ENCODE measurements at regions not wholly inside any gene's neighbourhood (a gene's known extent, or its start where the extent isn't known, plus 50 kb on each side); places are given as distances from the start of the nearest gene placed in this dataset.

DNA sequence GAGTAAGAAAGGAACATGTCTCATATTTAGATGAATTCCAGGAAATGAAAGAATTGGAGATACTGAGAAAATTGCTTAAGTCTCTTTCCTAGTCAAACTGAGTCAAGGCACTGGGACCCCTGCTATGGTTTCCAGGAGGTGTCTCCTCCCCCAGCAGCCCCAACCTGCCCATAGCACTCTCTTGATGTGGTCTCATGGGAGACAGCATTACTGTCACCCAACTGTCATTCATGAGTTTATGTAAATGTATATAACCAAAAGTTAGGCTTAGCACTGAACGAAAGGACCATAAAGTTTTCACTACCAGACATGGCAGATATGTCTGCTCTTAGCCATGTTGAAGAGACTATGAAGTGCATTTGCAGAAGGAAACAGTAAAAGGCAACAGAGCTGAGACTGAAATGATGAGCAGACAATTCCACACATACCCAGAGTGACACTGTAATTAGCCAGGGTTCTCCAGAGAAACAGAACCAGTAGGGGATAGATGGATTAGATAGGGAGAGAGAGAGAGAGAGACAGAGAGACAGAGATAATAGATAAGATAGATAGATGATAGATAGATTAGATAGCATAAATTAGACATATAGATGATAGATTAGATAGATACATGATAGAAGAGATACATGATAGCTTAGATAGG is 328.1 kb downstream of the BRD1 start:
- no peak for DNase-seq

DNA sequence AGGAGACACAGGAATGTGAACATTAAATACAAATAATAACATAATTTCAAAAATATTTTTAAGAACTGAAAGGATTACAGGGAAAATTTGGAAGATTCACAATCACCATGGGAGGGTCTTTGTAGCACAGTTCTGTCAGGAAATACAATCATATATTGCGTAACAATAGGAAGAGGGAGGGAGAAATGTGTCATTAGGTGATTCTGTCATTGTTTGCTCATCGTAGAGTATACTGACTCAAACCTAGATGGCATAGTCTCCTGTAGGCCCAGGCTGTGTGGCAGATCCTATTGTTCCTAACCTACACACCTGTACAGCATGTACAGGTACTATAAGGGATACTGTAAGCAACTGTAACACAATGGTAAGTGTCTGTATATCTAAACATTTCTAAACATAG is 330.4 kb downstream of the BRD1 start:
- no peak for DNase-seq

DNA sequence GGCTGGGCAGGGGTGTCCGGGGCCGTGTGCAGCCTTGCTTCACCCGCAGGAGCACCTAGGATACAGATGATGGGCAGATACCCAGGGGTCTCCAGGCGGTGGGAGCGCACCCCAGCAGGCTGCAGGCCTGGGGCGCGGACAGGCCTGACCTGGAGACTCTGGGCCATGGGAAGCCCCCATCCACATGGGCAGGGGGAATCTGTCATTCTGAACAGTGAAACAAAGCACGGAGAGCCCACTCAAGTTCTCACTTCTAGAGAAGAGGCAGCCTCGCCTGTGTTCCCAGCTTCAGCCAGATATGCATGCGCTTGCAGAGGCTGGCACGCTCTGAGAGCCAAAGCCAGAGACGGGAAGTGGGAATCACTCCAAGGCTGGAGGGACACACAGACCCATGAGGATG is 333.1 kb downstream of the BRD1 start:
- no peak for DNase-seq

DNA sequence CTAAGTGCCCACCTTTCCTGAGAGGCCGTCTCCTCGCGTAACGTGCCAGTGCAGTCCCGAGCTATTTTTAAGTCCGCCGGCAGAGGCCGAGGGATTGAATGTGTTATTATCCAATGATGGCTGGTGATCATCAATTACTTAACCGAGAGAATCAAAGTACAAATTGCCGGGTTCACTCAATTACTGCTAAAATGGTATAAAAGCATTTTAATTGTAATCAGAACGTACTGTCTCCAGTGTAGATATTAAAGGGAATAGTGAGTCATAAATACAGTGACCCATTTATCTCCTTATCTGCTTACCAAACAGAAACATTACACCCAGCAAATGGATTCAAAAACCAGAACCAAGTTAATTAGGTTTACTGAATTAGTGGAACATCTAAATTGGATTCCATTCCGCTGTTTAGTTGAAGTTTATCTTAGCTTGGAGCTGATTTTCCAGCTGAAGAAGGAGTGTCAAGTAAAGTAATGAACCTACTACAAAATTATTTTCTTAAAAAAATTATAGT is 334.9 kb downstream of the BRD1 start:
- DNase-seq: no peak

DNA sequence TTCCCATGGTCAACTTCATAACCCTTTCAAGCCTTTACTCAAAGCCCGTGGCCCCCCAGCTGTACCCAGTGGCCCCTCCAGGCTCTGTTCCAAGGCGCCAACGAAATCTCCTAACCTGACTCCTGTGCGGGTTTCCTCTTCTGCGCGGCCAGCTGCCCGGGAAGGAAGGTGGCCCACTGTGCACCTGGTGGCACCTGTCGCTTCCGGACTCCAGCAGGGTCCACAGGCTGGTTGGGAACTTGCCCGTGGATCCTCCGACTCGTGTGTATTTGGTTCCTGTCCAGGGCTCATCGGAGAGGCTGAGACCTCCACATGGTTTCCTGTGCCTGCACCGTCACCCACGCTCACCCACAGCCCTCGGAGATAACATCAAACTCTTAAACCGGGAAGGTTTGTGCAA is 335.4 kb downstream of the BRD1 start:
- DNase-seq: no peak

DNA sequence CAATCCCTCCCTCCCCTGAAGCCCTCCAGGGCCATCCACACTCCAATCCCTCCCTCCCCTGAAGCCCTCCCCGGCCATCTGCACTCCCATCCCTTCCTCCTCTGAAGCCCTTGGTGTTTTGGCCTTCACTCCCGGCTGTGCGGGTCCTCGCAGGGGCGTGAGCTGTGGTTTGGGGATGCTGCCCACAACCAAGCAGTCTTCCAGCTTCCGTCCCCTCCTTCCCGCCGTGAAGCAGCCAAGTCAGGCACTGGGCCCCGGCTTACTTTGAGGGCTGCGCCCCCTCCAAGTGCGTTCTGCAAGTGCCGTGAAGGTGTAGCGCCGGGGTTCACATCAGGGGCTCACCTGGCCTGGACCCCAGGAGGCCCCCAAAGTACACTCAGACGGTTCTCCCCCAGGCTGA is 335.9 kb downstream of the BRD1 start:
- no peak for DNase-seq

DNA sequence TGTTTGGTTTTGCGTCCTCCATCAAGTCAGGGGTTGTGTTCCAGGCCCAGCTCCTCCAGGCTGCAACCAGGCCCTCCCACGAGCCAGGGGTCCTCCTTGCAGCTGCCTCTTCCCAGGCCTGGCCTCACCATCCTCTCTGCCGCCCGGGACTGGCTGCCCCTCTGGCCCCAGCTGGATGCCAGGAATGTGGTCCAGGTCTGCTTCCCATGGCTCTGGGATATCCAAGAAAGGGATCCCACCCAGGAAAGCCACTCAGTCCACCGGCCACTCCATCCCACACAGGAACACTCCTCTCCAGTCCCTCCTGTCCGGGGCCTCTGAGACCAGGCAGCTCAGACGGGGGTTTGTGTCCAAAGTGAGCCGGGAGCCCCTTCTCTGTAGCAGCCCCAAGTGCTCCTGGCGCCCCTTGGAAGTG is 336.4 kb downstream of the BRD1 start:
- DNase-seq: no peak

DNA sequence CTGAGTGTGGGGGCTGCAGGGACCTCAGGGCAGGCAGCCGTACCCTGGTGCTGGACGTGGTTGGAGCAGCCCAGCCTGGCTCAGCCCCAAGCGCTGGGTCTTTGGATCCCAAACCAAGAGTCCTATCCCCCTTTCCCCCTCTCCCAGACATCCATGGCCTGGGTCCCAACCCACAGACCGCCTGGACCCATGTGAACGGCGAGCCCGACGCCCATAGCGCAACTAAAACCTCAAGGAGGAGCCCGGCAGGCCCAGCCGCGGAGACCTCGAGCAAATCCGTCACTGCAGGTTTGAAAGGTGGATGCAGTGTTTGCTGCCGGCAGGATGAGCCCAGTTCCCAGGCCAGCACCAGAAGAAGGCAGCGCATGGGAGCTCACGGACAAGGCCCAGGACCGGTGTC is 337.0 kb downstream of the BRD1 start:
- DNase-seq: no peak

DNA sequence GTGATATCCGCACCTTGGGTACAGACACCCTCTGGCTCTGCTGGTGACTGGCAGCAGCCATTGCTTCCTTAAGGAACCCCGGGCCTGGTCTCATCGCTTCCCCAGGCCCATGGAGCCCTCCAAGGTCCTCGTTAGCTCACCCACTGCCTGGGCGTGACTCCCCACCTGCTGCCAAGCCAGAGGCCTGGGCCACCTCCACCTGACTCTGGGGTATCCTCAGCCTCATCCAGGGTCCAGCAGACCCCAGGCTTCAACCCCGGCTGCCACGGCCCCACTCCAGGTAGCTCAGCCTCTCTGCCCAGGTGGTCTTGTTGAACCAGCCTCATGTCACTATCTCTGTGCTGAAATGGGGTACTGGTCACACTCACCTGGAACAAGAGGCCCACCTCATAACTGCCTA is 337.9 kb downstream of the BRD1 start:
- no peak for DNase-seq

DNA sequence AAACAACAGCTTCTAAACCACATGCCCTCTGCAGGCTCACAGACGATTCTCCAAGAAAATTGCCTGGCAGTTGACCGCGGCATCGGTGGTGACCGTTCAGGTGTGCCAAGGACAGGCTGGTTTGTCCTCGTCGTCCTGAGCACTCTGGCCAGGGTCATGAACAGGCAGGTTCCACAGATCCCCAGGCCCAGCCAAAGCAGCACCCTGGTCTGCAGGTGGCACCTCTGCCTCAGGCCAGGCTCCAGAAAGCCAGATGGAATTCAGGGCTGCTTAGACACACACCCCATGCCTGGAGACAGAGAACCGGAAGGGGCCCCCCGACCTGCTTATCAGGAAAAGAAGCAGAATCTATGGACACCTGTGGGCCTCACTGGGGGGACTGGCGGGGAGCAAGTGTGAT is 338.7 kb downstream of the BRD1 start:
- no peak for DNase-seq

DNA sequence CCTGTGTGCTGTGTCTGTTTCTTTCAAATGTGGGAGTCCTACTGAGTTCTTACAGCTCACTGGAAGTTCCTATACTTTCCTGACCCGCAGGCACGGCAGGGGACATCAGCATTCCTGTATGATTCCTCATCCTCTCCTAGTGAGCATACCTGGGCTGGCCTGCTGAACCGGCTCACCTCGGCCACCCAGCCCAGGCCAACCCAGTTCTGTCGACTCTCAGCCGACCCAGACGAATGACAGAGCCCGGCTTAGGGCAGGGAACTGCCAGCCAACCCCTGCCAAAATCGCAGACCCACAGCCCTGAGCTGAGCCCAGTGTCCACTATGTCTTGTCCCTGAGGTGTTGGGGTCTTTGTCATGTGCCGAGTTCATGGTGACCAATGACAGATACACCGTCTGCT is 339.7 kb downstream of the BRD1 start:
- DNase-seq: no peak

DNA sequence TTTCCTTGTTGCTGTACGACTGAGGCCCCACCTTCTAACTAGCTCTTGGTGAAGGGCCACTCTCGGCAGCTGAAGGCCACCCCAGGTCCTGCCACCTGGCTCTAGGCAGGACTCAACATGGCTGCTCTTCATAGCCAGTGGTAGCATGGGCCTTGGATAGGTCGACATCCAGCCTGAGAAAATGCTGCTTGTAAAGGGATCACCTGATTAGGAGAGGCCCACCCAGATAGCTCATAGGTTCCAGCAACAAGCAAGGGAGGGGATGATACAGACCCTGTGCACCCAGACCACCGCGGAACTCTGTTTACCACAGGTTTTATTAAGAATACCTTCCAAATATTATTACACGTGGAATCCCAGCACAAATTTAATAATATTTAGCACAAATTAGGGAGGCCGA is 341.4 kb downstream of the BRD1 start:
- no peak for DNase-seq

DNA sequence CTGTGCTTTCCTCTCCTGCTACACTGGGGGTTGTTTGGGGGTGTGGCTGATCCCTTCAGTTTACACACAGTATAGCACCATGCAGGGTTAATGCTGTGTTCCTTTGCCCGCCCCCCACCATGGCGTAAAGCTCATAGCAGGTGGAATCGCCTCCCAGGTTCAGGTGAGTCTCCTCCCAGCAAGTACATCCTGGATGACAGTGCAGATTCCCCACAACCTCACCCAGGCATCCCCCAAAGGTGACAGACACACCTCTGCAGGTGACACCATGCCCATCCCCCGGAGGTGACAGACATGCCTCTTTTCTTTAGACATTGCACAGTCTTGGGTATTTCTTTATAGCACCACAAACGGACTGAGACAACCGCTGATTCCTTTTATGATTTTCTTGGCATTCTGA is 343.7 kb downstream of the BRD1 start:
- no peak for DNase-seq

DNA sequence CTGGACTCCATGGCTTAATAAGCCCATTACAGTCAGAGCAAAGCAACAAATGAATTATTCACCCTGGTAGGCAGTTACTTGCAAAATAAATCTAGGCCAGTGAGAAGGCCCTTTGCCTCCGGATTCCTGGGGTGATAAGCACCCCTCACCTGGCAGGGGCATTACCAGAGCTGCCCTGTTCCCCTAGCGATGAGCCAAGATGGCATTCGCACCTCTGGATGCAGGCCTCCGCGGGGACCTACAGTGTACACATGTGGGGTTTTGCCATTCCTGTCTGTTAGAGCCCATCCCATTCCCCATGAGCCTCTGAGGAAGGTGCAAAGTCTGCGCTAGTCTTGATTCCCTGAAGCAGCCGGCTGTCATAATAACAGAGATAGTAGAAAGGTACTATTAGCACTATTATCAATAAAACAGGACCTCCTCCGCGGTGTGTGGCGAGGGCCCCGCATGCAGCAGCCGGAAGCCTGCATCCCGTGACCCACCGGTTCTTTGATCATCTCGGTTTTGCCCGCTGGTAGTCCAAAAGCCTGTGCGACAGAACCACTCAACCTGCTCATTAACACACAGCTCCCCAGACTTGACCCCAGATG is 344.3 kb downstream of the BRD1 start:
- no peak for DNase-seq

DNA sequence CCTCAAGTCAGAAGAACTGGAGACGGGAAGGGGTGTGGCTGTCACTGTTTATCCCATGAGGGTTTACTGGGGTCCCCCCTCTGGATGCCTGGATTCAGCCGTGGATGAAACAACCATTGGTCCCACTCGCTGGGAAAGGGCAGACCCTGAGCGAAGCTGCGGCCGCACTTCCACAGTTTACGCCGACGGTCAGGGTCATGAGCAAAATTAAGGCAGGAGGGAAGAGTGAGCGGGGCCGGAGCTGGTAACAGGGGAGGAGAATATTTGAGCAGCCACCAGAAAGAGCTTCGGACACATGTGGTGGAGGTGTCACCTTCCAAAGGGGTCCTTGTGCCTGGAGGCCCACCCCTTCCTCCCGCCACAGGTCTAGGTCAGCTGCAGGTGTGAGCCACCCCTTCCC is 344.9 kb downstream of the BRD1 start:
- DNase-seq: no peak

DNA sequence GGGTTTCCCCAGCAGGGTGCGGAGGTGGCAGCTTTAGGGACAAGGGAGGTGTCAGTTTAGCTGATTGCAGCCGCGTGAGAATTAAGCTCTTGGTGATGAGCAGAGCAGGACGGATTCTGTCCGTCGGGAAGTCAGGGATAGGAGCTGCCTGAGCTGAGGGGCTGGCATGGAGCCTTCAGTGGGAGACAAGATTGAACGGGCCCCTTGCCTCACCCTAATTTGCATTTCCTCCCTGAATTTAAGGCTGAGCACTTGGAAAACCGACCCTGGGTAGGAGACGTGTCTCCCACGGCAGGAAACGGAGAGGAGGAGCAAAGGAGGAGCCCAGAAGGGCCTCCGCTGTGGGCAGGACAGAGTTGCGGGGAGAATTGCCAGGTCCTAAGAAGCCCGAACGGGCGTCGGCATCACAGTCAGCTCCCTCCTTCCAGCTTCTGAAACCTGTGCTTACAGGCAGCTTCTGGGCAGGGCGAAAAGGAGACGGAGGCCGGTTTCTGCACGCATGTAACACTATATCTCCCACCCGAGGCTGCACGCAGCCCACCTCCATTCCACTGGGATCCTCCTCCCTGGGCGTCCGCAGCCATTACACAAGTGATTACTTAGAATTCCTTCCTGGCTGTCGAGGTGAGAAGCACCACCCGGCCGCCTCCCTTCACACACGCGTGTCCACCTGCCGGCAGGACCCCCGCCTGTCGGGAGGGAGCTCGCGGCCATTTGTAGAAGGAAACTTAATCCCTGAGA is 345.8 kb downstream of the BRD1 start:
- no peak for DNase-seq

DNA sequence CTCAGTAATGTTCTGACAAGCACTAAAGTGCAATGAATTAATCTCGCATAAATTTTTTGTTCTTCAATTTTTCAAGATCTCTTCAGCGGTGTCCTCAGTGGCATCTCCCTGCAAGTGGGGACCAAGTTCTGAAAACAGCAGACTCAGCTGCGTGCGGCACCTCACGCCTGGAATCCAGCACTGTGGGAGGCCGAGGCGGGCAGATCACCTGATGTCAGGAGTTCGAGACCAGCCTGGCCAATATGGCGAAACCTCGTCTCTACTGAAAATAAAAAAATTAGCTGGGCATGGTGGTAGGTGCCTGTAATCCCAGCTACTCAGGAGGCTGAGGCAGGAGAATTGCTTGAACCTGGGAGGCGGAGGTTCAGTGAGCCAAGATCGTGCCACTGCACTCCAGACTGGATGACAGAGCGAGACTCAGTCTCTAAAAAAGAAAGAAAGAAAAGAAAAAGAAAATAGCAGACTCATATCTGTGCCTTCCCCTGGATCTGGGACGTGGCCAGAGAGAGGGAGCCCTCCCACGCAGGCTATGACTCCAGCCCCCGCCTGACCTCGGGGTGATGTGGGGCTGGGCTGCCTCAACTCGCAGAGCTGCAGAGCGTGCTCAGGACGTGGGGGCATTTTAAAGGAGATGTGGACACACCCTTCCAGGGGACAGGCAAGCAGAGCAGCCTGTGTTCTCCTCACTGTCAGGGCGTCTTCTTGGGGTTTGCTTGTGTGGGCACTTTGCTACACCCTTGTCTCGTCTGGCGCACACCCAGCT is 346.6 kb downstream of the BRD1 start:
- DNase-seq: no peak

DNA sequence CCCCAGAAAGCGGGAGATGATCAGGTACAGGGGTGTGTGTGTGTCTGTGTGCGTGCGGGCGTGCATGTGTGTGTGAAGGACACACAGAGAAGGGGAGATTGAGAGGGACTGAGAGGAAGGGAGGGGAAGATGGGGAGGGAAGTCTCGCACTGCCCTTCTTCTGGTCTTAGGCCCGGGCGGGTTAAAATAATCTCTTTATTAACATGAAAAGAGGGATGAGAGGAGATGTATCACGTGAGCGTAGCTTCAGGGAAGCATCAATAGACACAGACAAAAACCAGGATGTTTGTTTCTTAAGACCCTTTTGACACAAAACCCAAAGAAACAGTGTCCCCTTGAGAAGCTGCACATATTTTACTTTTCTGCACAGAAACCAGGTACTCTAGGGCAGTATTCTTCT is 347.3 kb downstream of the BRD1 start:
- DNase-seq: no peak

DNA sequence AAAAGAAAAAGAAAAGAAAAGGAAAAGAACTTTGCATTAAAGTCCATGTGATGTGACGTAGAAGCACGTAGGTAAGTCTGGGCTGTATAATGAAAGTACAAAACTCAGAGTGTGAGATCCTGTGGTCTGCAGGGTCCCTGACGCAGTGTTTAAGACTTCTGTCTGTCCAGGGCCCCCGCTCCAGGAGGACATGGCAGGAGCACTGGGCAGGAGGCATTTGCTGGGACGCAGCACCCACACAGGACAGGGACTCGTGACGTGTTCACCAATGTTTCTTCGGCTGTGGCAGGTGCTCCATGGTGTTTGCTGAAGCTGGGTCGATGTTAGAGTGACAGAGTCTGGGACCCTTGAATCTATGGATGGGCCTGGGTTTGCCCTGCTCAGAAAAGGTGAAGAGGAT is 348.1 kb downstream of the BRD1 start:
- no peak for DNase-seq

DNA sequence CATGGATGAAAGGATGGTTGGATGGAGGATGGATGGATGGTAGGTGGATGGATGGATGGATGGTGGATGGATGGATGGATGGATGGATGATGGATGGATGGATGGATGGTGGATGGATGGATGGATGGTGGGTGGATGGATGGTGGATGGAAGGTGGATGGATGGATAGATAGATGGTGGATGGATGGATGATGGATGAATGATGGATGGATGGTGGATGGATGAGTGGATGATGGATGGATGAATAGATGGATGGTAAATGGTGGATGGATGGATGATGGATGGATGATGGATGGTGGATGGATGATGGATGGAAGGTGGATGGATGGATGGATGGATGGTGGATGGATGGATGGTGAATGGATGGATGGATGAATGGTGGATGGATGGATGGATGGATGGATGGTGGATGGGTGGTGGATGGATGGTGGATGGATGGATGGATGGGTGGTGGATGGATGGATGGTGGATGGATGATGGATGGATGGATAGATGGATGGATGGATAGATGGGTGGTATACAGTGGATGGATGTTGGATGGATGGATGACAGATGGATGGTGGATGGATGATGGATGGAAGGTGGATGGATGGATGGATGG is 350.8 kb downstream of the BRD1 start:
- no peak for DNase-seq

DNA sequence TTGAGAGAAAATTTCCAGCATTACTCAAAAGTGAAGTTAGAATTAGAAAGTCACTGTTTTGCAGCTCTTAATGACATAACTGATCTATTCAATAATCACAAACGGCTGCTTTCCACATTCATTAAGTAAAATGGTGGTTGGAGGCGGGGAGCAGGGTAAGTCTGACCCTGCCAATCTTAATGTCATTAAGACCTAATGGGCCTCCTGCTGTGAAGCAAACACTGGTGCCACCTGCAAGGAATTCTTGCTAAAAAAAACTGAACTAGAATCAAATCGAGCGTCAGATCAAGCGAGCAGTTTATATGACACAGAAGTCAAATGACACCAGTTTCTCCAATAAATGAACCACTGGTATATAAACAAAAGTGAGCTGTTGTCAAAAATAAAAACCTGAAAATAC is 351.5 kb downstream of the BRD1 start:
- no peak for DNase-seq

DNA sequence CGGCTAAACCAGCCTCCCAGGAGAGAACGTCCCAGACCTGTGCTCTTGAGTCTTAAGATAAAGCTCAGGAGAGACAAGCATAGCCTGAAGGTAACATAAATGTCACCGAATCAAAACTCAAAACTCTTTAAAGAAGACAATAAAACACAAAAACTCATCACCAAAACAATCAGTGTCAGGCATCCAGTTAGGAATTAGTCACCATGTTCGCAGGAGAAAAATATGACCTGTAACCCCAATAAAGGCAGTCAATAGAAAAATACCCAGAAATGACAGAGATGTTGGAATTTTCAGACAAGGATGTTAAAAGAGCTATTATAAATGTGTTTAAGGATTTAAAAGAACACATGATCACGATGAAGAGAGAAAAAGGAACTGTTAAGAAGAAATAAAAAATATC is 352.4 kb downstream of the BRD1 start:
- no peak for DNase-seq

DNA sequence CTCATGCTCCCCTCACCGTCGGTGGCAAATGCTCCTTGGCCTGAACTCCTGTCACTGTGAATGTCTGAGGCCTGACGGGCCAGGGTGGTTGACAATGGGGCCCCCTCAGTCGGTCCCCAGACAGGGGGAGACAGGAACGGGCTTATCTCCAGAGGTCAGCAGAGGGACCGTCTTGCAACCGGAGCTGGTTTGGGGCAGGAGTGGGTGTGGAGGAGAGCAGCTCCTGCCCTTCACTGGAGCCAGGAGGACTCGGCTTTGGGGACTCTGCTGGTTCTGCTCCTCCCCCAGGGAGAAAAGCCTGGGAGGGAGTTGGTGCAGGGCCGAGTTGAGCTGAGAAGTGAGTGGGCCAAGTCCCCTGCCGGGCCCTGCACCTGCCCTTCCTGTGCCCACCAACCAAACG is 354.4 kb downstream of the BRD1 start:
- no peak for DNase-seq
